ENCODE measurements at regions not wholly inside any gene's neighbourhood (a gene's known extent, or its start where the extent isn't known, plus 50 kb on each side); places are given as distances from the start of the nearest gene placed in this dataset.
"Not testable (repeated sequence)": the region's sequence is repeated elsewhere in the genome, so short reads cannot be mapped to it uniquely, and the experiment has no call there.

- peaks cover under 1% of the 10 kb centered on the region for H3K9me3 Mint-ChIP-seq
- H3K4me3 Mint-ChIP-seq = no peak overlapping the region
- H3K36me3 Mint-ChIP-seq = no peaks in the 10 kb centered on the region
- H3K27me3 Mint-ChIP-seq (ENCODE audit: low read depth) = no peaks in the 10 kb centered on the region
- DNase-seq (ENCODE audit: low spot score in 2 of 2, unreplicated experiment in 2 of 2) = no peak
- H3K4me1 Mint-ChIP-seq = no peaks in the 10 kb centered on the region
- no peak overlapping the region for H3K27ac Mint-ChIP-seq
- TF ChIP-seq CTCF (IDR thresholded peaks at IDR 0.05; ENCODE audit: unreplicated experiment) = no peak
These were observed 425.8 kb upstream of the GRIN3A start for GRCh38 chr9:102164247-102164646.

- not testable (repeated sequence) for H3K27me3 Mint-ChIP-seq (ENCODE audit: low read depth); H3K4me1 Mint-ChIP-seq; H3K27ac Mint-ChIP-seq; H3K4me3 Mint-ChIP-seq; DNase-seq (ENCODE audit: low spot score in 2 of 2, unreplicated experiment in 2 of 2); H3K36me3 Mint-ChIP-seq
- H3K9me3 Mint-ChIP-seq = peaks cover 28% of the 10 kb centered on the region
These were observed 414.6 kb upstream of the GRIN3A start for GRCh38 chr9:102153081-102153480.

- Mint-ChIP-seq H3K27me3 (ENCODE audit: low read depth) (no peaks in the 10 kb centered on the region), H3K4me3 (no peak overlapping the region), H3K4me1 (no peaks in the 10 kb centered on the region), H3K27ac (no peak overlapping the region), H3K36me3 (no peaks in the 10 kb centered on the region), H3K9me3 (peaks cover 27% of the 10 kb centered on the region)
- no peak for TF ChIP-seq CTCF (IDR thresholded peaks at IDR 0.05; ENCODE audit: unreplicated experiment)
- no peak for DNase-seq (ENCODE audit: low spot score in 2 of 2, unreplicated experiment in 2 of 2)
These were observed 397.3 kb upstream of the GRIN3A start for GRCh38 chr9:102135768-102136167.

- no peak for DNase-seq (ENCODE audit: low spot score in 2 of 2, unreplicated experiment in 2 of 2)
- Mint-ChIP-seq H3K9me3 (peaks cover 12% of the 10 kb centered on the region), H3K4me1 (no peaks in the 10 kb centered on the region), H3K27ac (no peak overlapping the region), H3K27me3 (ENCODE audit: low read depth) (no peaks in the 10 kb centered on the region), H3K36me3 (no peaks in the 10 kb centered on the region), H3K4me3 (no peak overlapping the region)
- no peak for TF ChIP-seq CTCF (IDR thresholded peaks at IDR 0.05; ENCODE audit: unreplicated experiment)
These were observed 386.0 kb upstream of the GRIN3A start for GRCh38 chr9:102124465-102124864.

- no peak overlapping the region for H3K4me3 Mint-ChIP-seq
- H3K9me3 Mint-ChIP-seq = peaks cover 32% of the 10 kb centered on the region
- no peak for TF ChIP-seq CTCF (IDR thresholded peaks at IDR 0.05; ENCODE audit: unreplicated experiment)
- no peaks in the 10 kb centered on the region for H3K4me1 Mint-ChIP-seq
- H3K27ac Mint-ChIP-seq = no peak overlapping the region
- H3K36me3 Mint-ChIP-seq = no peaks in the 10 kb centered on the region
- no peak for DNase-seq (ENCODE audit: low spot score in 2 of 2, unreplicated experiment in 2 of 2)
- H3K27me3 Mint-ChIP-seq (ENCODE audit: low read depth) = no peaks in the 10 kb centered on the region
These were observed 376.1 kb upstream of the GRIN3A start for GRCh38 chr9:102114557-102114956.

- no peaks in the 10 kb centered on the region for H3K27me3 Mint-ChIP-seq (ENCODE audit: low read depth)
- DNase-seq (ENCODE audit: low spot score in 2 of 2, unreplicated experiment in 2 of 2) = no peak
- H3K4me3 Mint-ChIP-seq = no peak overlapping the region
- H3K27ac Mint-ChIP-seq = no peak overlapping the region
- H3K36me3 Mint-ChIP-seq = no peaks in the 10 kb centered on the region
- peaks cover 35% of the 10 kb centered on the region for H3K9me3 Mint-ChIP-seq
- TF ChIP-seq CTCF (IDR thresholded peaks at IDR 0.05; ENCODE audit: unreplicated experiment) = no peak
- H3K4me1 Mint-ChIP-seq = no peaks in the 10 kb centered on the region
These were observed 374.7 kb upstream of the GRIN3A start for GRCh38 chr9:102113191-102113590.
